ENCODE measurements at regions not wholly inside any gene's neighbourhood (a gene's known extent, or its start where the extent isn't known, plus 50 kb on each side); places are given as distances from the start of the nearest gene placed in this dataset.
A peak's percentile ranks its signal among the peaks of the same experiment; 100 is the strongest.

GRCh38 chr1:221812088-221812752, 70.3 kb upstream of the DUSP10 start:
- Histone ChIP-seq H3K79me2 (ENCODE audit: low read length) (no peaks in the 10 kb centered on the region), H3K9ac (ENCODE audit: low read length) (no peak overlapping the region)

GRCh38 chr1:221810406-221810805, 68.5 kb upstream of the DUSP10 start:
- no peak overlapping the region for H3K9ac ChIP-seq (ENCODE audit: low read length)

More at GRCh38 chr1:221812088-221812752, 70.3 kb upstream of the DUSP10 start:
- Histone ChIP-seq H3K4me1 (ENCODE audit: low read length) (peaks cover 28% of the 10 kb centered on the region), H3K27me3 (ENCODE audit: low read depth, low read length) (peaks cover 4% of the 10 kb centered on the region; the same call in 1 of the 2 replicates), H3K4me2 (ENCODE audit: low read length) (no peak overlapping the region), H3K36me3 (replicated peaks; ENCODE audit: low read depth, low read length) (no peaks in the 10 kb centered on the region), H4K20me1 (ENCODE audit: insufficient read depth, low read length) (no peaks in the 10 kb centered on the region), H3K9me3 (ENCODE audit: insufficient read depth, low read length) (no peaks in the 10 kb centered on the region), H3K27ac (ENCODE audit: low read length) (no peak overlapping the region), H2AFZ (ENCODE audit: low read depth, low read length) (no peak overlapping the region), H3K4me3 (ENCODE audit: low read length) (no peak overlapping the region)
- TF ChIP-seq CTCF (IDR thresholded peaks at IDR 0.05; ENCODE audit: low read depth, low read length) (no peak), EZH2phosphoT487 (IDR thresholded peaks at IDR 0.05; ENCODE audit: low read depth) (no peak)

GRCh38 chr1:221809091-221810029, 67.5 kb upstream of the DUSP10 start:
- Histone ChIP-seq H2AFZ (ENCODE audit: low read depth, low read length) (peak overlapping the region; percentile 44), H3K4me3 (ENCODE audit: low read length) (peak overlapping the region; percentile 3), H3K27ac (ENCODE audit: low read length) (no peak overlapping the region), H4K20me1 (ENCODE audit: insufficient read depth, low read length) (no peaks in the 10 kb centered on the region), H3K36me3 (replicated peaks; ENCODE audit: low read depth, low read length) (no peaks in the 10 kb centered on the region), H3K4me1 (ENCODE audit: low read length) (peaks cover 57% of the 10 kb centered on the region), H3K9me3 (ENCODE audit: insufficient read depth, low read length) (no peaks in the 10 kb centered on the region), H3K4me2 (ENCODE audit: low read length) (peak overlapping the region; percentile 60), H3K9ac (ENCODE audit: low read length) (peak overlapping the region; percentile 11; the same call in 1 of the 2 replicates), H3K27me3 (ENCODE audit: low read depth, low read length) (0 out of 2 replicates have a peak, but pooled peaks cover 4% of the 10 kb centered on the region), H3K79me2 (ENCODE audit: low read length) (no peaks in the 10 kb centered on the region)
- TF ChIP-seq EZH2phosphoT487 (IDR thresholded peaks at IDR 0.05; ENCODE audit: low read depth) (no peak), CTCF (IDR thresholded peaks at IDR 0.05; ENCODE audit: low read depth, low read length) (no peak)

More at GRCh38 chr1:221810406-221810805, 68.5 kb upstream of the DUSP10 start:
- TF ChIP-seq EZH2phosphoT487 (IDR thresholded peaks at IDR 0.05; ENCODE audit: low read depth), result no peak
- TF ChIP-seq CTCF (IDR thresholded peaks at IDR 0.05; ENCODE audit: low read depth, low read length), result no peak
- no peak overlapping the region for H2AFZ ChIP-seq (ENCODE audit: low read depth, low read length)
- peaks cover 47% of the 10 kb centered on the region for H3K4me1 ChIP-seq (ENCODE audit: low read length)
- H3K4me2 ChIP-seq (ENCODE audit: low read length), result no peak overlapping the region
- no peaks in the 10 kb centered on the region for H3K36me3 ChIP-seq (replicated peaks; ENCODE audit: low read depth, low read length)
- H3K79me2 ChIP-seq (ENCODE audit: low read length), result no peaks in the 10 kb centered on the region
- H3K27me3 ChIP-seq (ENCODE audit: low read depth, low read length), result 0 out of 2 replicates have a peak, but pooled peaks cover 4% of the 10 kb centered on the region
- H3K4me3 ChIP-seq (ENCODE audit: low read length), result no peak overlapping the region
- H3K9me3 ChIP-seq (ENCODE audit: insufficient read depth, low read length), result no peaks in the 10 kb centered on the region
- no peak overlapping the region for H3K27ac ChIP-seq (ENCODE audit: low read length)
- H4K20me1 ChIP-seq (ENCODE audit: insufficient read depth, low read length), result no peaks in the 10 kb centered on the region

- Histone ChIP-seq H3K9ac (ENCODE audit: low read length) (no peak overlapping the region), H3K4me3 (ENCODE audit: low read length) (no peak overlapping the region), H3K4me2 (ENCODE audit: low read length) (peak overlapping the region; percentile 10; the same call in 1 of the 2 replicates), H3K4me1 (ENCODE audit: low read length) (peaks cover 79% of the 10 kb centered on the region), H3K27ac (ENCODE audit: low read length) (no peak overlapping the region), H3K36me3 (replicated peaks; ENCODE audit: low read depth, low read length) (no peaks in the 10 kb centered on the region), H2AFZ (ENCODE audit: low read depth, low read length) (no peak overlapping the region), H3K27me3 (ENCODE audit: low read depth, low read length) (0 out of 2 replicates have a peak, but pooled peaks cover 2% of the 10 kb centered on the region), H3K79me2 (ENCODE audit: low read length) (no peaks in the 10 kb centered on the region), H4K20me1 (ENCODE audit: insufficient read depth, low read length) (no peaks in the 10 kb centered on the region), H3K9me3 (ENCODE audit: insufficient read depth, low read length) (no peaks in the 10 kb centered on the region)
- no peak for TF ChIP-seq EZH2phosphoT487 (IDR thresholded peaks at IDR 0.05; ENCODE audit: low read depth)
- no peak for TF ChIP-seq CTCF (IDR thresholded peaks at IDR 0.05; ENCODE audit: low read depth, low read length)
Observed at GRCh38 chr1:221806984-221807383, 65.1 kb upstream of the DUSP10 start.
